Esophagus squamous epithelium (tissue), 5 donors: ENCODE measurements at regions not wholly inside any gene's neighbourhood (a gene's known extent, or its start where the extent isn't known, plus 50 kb on each side); places are given as distances from the start of the nearest gene placed in this dataset.
A peak's percentile ranks its signal among the peaks of the same experiment; 100 is the strongest.

Source experiments
- DNase-seq: peaks from one replicate; lab custom pipeline; 2025; lab: John Stamatoyannopoulos, UW
- H3K27ac ChIP-seq, 4 donors: fragments of 200-600 bp; sonication (generic); one replicate each; pipeline ENCODE4 v1.5.1; 2016 to 2019; ENCODE audit warnings: mild to moderate bottlenecking in 1 of 4
- H3K27me3 ChIP-seq, 4 donors: fragments of 200-600 bp; sonication (generic); 1 replicate in 3 of 4; 2 replicates in 1 of 4; pipeline versions ENCODE4 v1.5.1 to v1.6.0; 2017 to 2021; ENCODE audit warnings: antibody characterized with exemption in 1 of 4
- H3K36me3 ChIP-seq, 3 donors: fragments of 200-600 bp; sonication (generic); one replicate each; pipeline ENCODE4 v1.5.1; 2016 to 2019
- H3K4me1 ChIP-seq, 3 donors: fragments of 200-600 bp; sonication (generic); one replicate each; pipeline ENCODE4 v1.5.1; 2017 to 2019
- H3K4me3 ChIP-seq, 4 donors: fragments of 200-600 bp; sonication (generic); 1 replicate in 3 of 4; 2 replicates in 1 of 4; pipeline ENCODE4 v1.5.1; 2016 to 2019; ENCODE audit warnings: mild to moderate bottlenecking in 2 of 4, moderate library complexity in 1 of 4
- H3K9me3 ChIP-seq, 3 donors: fragments of 200-600 bp; sonication (generic); one replicate each; pipeline ENCODE4 v1.5.1; 2016 to 2019
- POLR2A ChIP-seq, 4 donors: fragments of 450-650 bp; IDR thresholded peaks; one replicate each; pipeline ENCODE4 v1.6.1; 2017; ENCODE audit warnings: antibody characterized with exemption in 4 of 4, mild to moderate bottlenecking in 4 of 4, moderate library complexity in 3 of 4
- WGBS, 2 donors: methylation state at CpG; one replicate each; pipeline ENCODE4 v1.1.5; 2018; 5-methylcytosine and 5-hydroxymethylcytosine counted together
- intact Hi-C: fragments of 100-400 bp; cut with DNase I; formaldehyde crosslinking; loops from one replicate; pipeline ENCODE4 v1.15.0; 2022
- TF ChIP-seq, protein P1 (sequence below), 6 experiments: fragments of 450-650 bp in 4 of 6; fragments of 200-600 bp in 2 of 6; sonication (generic) in 2 of 6; IDR thresholded peaks; one replicate each; pipeline ENCODE4 v1.5.1; 2016 to 2019; ENCODE audit warnings: antibody characterized with exemption in 6 of 6, mild to moderate bottlenecking in 4 of 6, moderate library complexity in 4 of 6
- donor health status: DM: yes; HTN: yes; CAD: no.

DNA sequence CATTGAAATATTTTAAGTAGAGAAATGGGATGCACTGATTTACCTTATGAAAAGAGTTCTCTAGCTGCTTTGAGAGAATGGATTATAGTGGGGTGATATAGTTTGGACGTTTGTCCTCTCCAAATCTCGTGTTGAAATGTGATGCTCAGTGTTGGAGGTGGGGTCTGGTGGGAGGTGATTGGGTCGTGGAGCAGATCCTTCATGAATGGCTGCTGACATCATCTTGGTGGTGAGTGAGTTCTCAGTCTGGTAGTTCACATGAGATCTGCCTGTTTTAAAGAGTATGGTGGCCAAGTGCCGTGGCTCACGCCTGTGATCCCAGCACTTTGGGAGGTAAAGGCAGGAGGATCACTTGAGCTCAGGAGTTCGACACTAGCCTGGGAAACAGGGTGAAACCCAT, 58.7 kb upstream of the SH3RF3 start:
- no peak for DNase-seq
- intact Hi-C loops = no loop called here
- 44 to 58% methylated on average over 6 of the region's 6 CpGs for WGBS, 2 donors
- peak overlapping the region; percentile 26 to 74 (median 65) for H3K27ac ChIP-seq
- H3K36me3 ChIP-seq = no peaks in the 10 kb centered on the region
- TF ChIP-seq, protein P1, sequence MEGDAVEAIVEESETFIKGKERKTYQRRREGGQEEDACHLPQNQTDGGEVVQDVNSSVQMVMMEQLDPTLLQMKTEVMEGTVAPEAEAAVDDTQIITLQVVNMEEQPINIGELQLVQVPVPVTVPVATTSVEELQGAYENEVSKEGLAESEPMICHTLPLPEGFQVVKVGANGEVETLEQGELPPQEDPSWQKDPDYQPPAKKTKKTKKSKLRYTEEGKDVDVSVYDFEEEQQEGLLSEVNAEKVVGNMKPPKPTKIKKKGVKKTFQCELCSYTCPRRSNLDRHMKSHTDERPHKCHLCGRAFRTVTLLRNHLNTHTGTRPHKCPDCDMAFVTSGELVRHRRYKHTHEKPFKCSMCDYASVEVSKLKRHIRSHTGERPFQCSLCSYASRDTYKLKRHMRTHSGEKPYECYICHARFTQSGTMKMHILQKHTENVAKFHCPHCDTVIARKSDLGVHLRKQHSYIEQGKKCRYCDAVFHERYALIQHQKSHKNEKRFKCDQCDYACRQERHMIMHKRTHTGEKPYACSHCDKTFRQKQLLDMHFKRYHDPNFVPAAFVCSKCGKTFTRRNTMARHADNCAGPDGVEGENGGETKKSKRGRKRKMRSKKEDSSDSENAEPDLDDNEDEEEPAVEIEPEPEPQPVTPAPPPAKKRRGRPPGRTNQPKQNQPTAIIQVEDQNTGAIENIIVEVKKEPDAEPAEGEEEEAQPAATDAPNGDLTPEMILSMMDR (IDR thresholded peaks at IDR 0.05) = no peak
- no peak for TF ChIP-seq POLR2A (IDR thresholded peaks at IDR 0.05)
- no peak overlapping the region for H3K4me3 ChIP-seq
- H3K27me3 ChIP-seq = no peaks in the 10 kb centered on the region
- H3K9me3 ChIP-seq = no peaks in the 10 kb centered on the region
- H3K4me1 ChIP-seq = peaks cover 0 to 27% (median 4%) of the 10 kb centered on the region in 3 donors

- peak overlapping the region; percentile 26 to 74 (median 65) for H3K27ac ChIP-seq
- intact Hi-C loops = no loop called here
- H3K36me3 ChIP-seq = no peaks in the 10 kb centered on the region
- no peaks in the 10 kb centered on the region for H3K9me3 ChIP-seq
- no peak overlapping the region for H3K4me3 ChIP-seq
- WGBS, 2 donors = 28 to 42% methylated on average over 9 of the region's 9 CpGs
- H3K4me1 ChIP-seq = peaks cover 0 to 32% (median 4%) of the 10 kb centered on the region in 3 donors
- DNase-seq = no peak
- no peaks in the 10 kb centered on the region for H3K27me3 ChIP-seq
- TF ChIP-seq POLR2A (IDR thresholded peaks at IDR 0.05) = no peak
- TF ChIP-seq, protein P1 (IDR thresholded peaks at IDR 0.05) = no peak
These were observed 59.4 kb upstream of the SH3RF3 start for GRCh38 chr2:109069331-109070194.

- Histone ChIP-seq H3K4me1 (peaks cover 0 to 32% (median 4%) of the 10 kb centered on the region in 3 donors), H3K9me3 (no peaks in the 10 kb centered on the region), H3K4me3 (no peak overlapping the region), H3K27me3 (no peaks in the 10 kb centered on the region), H3K36me3 (no peaks in the 10 kb centered on the region), H3K27ac (peak overlapping the region in 3 of 4 donors; percentile 62 to 74 (median 68))
- TF ChIP-seq POLR2A (IDR thresholded peaks at IDR 0.05) = no peak
- TF ChIP-seq, protein P1 (IDR thresholded peaks at IDR 0.05) = no peak
- WGBS, 2 donors = 59 to 63% methylated on average over 2 of the region's 2 CpGs
- intact Hi-C loops = no loop called here
- no peak for DNase-seq
These were observed 60.2 kb upstream of the SH3RF3 start for GRCh38 chr2:109068811-109069210.

DNA sequence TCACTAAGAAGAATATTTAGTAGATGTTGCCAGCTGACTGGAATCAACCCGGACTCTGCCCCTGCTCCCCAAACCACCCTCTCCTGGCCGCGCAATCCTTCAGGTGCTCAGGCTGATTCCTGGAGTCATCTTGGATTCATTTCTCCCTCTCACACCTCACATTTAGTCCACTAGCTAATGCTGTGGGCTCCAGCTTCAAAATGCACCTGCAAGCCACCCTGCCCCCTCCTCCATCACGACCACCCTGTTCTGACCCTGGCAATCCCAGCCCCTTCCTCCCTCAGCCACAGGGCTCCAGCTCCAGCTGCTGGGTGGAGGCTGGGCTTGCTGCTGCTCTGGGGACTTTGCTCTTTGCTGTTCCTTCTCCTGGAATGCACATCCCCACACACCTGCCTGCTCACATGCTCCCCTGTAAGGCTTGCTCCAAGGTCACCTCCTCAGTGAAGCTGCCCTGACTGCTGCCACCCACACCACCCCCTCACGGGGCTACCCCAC, 61.3 kb upstream of the SH3RF3 start:
- no peak for TF ChIP-seq POLR2A (IDR thresholded peaks at IDR 0.05)
- TF ChIP-seq, protein P1 (IDR thresholded peaks at IDR 0.05) = no peak
- H3K36me3 ChIP-seq = no peaks in the 10 kb centered on the region
- DNase-seq = no peak
- no peak overlapping the region for H3K4me3 ChIP-seq
- intact Hi-C loops = no loop called here
- H3K9me3 ChIP-seq = no peaks in the 10 kb centered on the region
- no peak overlapping the region for H3K27ac ChIP-seq
- peaks cover 0 to 41% (median 4%) of the 10 kb centered on the region in 3 donors for H3K4me1 ChIP-seq
- WGBS, 2 donors = 67% methylated on average over 5 of the region's 5 CpGs
- H3K27me3 ChIP-seq = no peaks in the 10 kb centered on the region

DNA sequence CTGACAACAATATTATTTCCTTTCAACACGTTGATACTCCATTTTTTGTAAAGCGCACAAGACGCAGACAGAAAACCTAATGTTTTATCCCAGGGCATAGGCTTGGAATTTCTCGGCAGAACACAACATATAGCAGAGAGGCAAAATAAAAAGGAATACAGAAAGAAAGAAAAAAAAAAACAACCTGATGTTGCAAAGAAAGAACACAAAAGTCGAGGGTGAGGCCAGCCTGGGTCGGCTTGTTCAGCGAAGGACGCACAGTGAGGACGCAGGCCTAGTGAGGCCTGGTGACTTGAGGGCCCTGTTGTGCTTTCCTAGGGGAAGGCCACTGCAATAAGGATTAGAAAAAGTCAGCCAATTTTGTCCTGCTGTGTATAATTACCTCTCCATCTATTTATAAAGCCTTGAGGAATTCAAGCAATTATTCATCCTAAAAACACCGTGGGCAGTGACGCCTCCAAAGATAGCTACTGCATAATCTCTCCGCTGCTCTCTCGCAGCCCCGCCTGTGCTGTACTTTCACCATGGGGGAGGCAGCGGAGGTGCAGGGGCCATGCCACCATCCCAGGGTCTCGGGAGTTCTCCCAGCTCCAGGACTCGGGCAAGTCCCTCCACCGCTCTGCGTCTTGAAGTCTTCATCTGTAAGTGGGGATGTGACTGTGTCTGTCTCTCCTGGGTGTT, 61.9 kb upstream of the SH3RF3 start:
- H3K36me3 ChIP-seq = no peaks in the 10 kb centered on the region
- TF ChIP-seq POLR2A (IDR thresholded peaks at IDR 0.05) = no peak
- TF ChIP-seq, protein P1 (IDR thresholded peaks at IDR 0.05) = no peak
- no peak overlapping the region for H3K4me3 ChIP-seq
- DNase-seq = no peak
- H3K4me1 ChIP-seq = peaks cover 0 to 47% (median 4%) of the 10 kb centered on the region in 3 donors
- H3K9me3 ChIP-seq = no peaks in the 10 kb centered on the region
- H3K27ac ChIP-seq = no peak overlapping the region
- 89 to 90% methylated on average over 18 to 19 of the region's 19 CpGs for WGBS, 2 donors
- H3K27me3 ChIP-seq = no peaks in the 10 kb centered on the region
- intact Hi-C loops = no loop called here
